ENCODE measurements at regions not wholly inside any gene's neighbourhood (a gene's known extent, or its start where the extent isn't known, plus 50 kb on each side); places are given as distances from the start of the nearest gene placed in this dataset.
"Not testable (repeated sequence)": the region's sequence is repeated elsewhere in the genome, so short reads cannot be mapped to it uniquely, and the experiment has no call there.

DNA sequence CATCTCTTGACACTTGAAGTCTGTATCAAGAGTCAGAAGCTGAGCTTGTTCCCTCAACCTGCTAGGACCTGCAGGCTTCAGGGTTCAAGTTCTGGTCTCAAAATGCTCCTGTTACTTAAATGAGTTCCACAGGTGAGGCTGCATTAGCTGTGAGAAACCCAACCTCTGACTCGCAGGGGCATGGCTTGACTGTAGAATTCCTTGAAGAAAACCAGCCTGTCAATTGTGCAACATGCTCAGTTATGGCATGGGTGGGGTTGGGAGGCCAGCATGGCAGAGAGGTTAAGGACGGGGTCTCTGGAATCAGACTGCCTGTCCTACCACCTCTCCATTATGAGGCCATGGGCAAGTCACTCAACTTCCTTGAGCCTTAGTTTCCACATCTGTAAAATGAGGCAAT is 235.8 kb downstream of the EN1 start:
- DNase-seq (ENCODE audit: low read depth) = no peak

DNA sequence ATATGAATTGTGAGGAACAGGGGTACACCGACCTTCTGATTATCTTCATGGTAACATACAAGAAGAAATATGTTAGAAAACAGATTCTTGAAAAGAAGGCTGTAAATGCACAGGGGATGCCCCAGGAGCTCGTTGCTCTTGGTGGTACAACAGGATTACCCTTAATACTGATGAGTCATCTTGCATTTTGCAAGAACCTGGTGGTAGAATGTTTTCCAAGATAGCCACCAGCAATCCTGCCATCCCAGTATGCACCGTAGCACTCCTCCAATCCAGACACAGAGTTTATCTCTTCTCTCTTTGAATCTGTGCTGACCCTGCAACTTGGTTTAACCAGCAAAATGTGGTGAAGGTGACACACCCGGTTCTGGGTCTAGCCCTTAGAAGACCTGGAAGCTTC is 238.3 kb downstream of the EN1 start:
- DNase-seq (ENCODE audit: low read depth) = no peak

DNA sequence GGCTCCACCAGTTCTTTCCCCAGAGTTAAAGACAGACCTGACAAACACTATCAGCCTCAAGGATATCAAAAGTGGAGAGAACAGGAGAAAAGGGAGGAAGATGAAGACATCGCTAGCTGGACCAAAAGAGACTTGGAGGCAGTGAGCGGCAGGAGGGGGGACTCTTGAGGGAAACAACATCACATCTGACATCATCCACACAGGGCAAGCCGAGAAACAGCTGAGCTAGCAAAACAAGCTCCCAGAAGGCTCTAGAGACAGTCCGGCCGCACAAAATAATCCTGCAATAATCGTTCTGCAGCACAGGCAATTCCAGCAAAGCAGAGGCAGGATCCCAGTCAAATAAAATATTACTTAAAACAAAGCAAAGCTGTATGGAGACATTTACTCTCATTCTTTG is 239.8 kb downstream of the EN1 start:
- DNase-seq (ENCODE audit: low read depth) = no peak

DNA sequence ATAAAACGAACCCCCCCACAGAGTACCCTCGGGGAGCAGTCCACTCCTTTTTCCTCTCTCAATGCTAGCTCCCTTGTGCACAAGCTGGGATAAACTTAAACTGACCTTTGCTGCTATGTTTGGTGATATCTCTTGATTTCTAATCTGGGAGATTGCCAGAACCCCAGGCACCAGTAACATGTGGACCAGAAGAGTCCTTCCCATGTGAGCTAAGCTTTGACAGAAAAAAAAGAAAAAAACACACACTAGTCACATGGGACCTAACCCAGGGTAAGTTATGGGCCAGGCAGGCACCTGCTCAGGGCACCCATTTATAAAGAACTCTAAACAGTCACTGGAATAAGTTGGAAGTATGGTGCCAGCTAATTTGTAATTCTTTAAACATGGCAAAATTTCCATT is 242.6 kb downstream of the EN1 start:
- DNase-seq (ENCODE audit: low read depth) = no peak

DNA sequence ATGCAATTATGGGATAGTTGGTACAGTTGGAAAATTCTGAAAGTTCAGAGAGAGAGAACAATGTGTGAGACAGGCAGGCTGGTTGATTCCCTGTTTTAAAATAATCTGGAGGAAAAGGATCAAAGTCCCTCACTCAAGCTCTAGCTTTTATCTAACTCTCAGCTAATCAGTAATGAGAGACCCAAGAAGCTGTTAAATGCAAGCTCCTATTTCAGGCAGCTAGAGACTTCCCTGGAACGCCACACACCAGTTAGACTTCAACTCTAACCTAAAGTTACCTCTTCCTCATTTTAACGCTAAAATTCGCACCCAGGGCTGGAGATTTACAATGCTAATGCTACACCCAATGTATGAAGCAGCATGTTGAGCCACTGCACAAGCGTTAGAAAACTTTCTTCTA is 243.1 kb downstream of the EN1 start:
- DNase-seq (ENCODE audit: low read depth) = no peak

DNA sequence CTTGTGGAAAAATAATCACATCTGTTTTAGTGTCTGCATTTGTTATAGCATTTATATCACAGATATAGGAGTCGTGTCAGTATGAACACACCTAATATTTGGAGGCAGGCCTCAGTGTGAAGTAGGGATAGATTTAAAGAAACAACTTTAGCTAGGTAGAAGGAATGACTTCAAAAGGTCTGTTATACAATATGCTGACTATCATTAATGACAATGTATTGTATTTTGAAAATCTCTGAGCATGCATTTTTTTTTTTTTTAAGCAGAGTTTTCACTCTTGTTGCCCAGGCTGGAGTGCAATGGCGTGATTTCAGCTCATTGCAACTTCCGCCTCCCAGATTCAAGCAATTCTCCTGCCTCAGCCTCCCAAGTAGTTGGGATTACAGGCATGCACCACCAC is 248.3 kb downstream of the EN1 start:
- DNase-seq (ENCODE audit: low read depth) = no peak

DNA sequence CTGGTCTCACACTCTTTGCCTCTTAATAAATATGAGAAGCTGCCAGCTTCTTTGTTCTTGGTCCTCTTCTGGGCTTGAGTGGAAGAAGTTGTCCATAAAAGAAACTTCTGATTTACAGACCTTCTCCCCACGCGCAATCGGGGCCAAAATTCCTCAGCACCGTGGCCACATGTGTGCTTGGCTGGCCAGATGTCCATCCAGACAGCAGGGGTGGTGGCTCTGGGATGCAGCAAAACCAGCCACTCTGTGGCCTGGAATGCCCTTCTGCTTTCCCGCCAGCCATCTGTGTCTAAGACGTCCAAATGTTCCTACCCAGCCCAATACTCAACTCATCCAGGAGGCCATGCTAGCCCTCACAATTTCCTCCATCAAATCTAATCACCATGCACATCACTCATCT is 250.8 kb downstream of the EN1 start:
- no peak for DNase-seq (ENCODE audit: low read depth)

DNA sequence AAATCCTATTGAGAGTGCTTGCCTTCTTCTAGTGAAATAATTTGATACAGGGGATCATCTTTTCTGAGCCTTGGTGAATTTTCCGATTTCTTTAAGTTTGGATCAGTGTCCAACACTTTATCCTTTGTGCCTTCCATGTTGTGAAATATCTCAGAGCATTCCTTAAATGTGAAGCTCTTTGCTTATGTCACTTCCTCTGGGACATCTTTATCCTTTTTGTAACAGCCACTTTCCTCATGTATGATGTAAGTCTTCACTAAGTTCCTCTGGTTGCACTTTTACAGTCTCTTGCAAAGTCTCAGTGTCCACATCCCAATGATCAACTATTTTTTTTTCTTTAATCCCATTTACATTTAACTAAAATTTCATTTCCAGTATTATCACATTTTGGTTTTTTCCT is 254.2 kb downstream of the EN1 start:
- DNase-seq (ENCODE audit: low read depth) = no peak

DNA sequence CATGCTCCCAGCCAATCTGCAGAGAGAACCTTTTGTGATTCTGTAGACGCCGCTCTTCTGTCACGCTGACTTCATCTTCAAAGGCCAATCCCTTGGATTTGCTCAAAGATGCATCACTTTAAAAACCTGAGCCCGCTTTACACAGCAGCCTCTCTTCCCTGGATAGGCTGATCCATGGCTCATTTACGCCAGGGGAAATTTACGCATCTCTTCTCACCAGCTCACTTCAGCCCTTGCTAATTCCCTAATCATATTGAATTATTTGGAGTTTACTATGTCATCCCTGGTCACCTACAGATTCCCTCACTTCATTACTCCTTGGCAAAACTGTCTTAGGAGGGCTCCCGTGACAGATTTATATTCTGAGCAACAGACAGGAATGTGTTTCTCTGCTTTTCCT is 256.2 kb downstream of the EN1 start:
- no peak for DNase-seq (ENCODE audit: low read depth)

DNA sequence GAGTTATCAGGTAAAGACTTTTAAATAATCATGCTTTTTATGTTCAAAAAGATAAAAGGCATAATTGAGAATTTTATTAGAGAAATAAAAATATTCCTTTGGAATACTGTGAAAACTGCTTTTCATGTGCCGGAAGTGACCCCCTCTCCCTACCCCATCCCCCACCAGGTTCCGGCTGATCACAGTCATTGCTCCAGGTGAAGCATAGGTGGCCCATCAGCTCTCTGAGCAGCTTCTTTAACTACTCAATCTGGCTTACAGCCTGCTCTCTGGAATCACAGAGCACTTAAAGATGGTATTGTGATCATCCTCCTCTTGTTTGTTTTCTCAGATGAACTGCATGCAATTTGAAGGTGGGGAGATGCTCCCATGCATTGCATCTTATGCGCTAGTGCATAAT is 257.7 kb downstream of the EN1 start:
- no peak for DNase-seq (ENCODE audit: low read depth)

DNA sequence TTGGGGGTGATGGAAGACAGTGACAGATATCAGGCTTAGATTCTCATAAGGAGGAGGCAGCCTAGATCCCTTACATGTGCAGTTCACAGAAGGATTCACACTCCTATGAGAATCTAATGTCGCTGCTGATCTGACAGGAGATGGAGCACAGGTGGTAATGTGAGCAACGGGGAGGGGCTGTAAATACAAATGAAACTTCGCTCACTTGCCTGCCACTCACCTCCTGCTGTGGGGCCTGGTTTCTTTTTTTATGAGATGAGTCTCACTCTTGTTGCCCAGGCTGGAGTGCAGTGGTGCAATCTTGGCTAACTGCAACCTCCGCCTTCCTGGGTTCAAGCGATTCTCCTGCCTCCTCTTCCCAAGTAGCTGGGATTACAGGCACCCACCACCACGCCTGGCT is 258.6 kb downstream of the EN1 start:
- DNase-seq (ENCODE audit: low read depth) = no peak

DNA sequence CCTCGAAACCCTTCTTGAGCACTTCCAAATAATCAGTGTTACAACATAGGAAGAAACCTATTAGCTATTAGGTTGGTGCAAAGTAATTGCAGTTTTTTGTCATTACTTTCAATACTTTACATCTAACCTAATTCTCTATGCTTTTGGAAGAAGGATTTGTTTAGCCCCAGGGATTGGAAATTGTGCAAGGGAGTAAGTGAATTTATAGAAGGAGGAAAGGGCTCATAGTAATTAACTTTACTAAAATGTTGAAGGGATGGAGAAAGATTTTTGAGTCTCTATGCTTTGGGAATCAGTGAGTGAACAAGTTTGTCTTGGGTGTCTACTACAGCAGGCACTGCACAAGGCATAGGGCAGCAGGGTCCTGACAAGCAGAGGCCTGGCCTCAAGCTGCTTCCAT is 261.1 kb downstream of the EN1 start:
- DNase-seq (ENCODE audit: low read depth) = no peak

DNA sequence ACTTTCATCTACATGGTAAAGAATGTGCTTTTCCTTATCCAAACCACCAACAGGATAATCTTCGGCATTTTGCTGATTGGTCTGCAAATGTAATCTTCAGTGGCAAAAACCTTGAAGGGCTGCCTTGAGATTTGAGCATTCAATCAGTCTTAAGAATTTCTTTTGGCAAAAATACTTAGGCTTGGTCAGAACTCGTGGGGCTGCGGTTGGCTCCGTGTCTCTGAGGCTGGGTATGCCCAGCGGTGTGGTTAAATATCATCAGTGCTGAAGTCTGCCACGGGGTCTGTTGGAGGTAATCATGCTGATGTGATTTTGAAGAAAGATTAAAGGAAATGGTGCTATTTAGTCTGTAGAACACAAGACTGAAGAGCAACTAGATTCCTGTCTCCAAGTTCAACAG is 262.6 kb downstream of the EN1 start:
- no peak for DNase-seq (ENCODE audit: low read depth)

DNA sequence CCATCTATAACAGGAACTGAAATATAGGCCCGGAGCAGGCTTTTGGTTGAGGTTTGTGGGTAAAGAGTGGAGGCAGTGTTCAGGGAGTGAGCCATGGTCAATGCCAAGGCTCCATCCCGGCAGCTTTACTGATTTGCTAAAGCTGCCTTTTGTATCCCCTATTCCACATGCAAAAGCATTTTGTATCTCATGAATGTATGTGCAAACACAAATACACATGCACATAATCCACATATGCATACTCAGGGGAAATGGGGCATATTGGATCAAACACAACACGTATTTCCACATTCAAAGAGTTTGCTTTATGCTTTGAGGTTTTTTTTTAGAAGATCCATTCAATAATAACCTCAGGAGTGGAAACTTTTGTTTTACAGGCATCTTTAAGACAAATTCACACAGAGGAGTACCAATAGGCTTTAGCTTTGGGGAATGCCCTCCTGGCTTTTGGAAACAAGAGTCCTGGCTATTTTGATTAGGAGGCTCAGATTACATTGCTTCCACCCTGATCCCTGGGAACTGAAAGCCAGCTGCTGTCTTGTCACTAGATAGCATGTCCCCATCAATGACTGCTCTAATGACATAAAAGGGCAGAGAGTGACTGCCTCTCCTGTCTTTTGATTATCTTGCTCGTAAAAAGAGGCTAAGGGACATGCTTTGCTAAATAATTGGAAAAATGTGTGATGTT is 263.2 kb downstream of the EN1 start:
- DNase-seq (ENCODE audit: low read depth) = no peak

DNA sequence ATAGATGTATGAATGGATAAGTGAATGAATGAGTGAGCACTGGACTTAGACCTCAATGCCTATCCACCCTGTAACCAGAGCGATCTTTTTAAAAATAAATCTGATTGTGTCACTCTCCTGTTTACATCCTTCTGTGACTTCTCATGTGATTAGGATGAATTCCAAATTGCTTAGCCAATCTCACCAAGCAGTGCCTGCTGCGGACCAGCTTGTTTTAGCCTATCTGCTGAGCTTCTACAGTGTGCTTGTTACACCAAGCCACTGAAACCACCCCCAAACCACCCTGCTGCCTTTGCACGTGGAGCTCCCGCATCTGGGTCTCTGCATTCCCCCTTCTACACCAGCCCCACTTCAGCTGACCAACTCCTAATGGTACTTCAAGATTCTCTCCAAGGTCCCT is 265.4 kb downstream of the EN1 start:
- no peak for DNase-seq (ENCODE audit: low read depth)

DNA sequence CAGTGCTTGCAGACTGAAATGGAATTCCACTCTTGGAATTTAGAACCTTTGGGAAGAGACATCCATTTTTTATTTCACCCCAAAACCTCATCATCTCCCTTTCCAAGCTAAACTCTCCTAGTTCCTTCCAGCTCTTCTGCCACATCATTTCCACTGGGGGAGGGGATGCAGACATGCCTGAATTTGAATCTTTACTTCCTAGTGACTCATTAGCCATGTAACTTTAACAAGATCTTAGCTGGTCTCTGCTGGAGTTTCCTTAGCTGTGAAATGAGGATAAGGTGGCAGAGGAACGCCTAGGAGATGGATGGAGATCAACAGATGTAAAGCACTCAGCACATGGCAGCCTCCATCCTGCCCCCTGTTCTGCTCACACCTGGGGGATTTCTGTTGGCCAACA is 266.8 kb downstream of the EN1 start:
- DNase-seq (ENCODE audit: low read depth) = no peak

DNA sequence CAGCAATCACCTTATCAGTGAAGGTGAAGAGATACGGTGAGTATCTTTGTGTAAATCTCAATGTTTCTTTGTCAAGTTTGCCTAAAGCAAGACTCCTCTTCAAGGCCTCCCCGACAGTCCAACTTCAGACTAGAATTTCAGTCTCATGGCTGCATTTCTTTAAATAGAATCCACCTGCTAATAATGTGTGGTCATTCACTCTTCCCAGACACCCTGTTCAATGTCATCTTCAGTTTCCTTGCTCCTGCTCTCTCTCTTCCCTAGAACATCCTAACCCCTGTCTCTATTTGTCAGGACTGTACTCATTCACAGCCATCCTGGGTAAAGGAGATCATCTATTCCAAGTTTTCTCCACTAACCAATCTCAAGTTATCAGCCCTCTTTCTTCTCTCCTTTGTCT is 267.3 kb downstream of the EN1 start:
- DNase-seq (ENCODE audit: low read depth) = no peak

DNA sequence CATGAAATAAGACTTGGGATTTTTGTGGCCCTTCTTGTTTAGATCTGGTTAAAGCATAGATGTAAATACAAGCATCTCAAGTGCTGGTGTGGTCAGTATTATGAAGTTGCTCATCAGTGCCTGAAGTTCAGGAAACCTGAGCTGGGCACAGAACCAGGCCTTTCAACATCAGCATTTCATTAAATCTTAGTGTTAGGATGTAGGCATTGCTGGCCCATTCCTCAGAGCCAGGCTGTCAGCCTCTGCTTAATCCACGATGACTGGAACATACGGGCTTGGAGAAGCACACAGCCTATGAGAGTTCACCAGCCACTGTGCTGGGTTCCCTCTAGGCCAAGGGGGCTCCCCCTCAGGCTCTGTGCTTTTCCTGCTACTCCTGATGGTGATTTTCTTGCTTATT is 270.2 kb downstream of the EN1 start:
- DNase-seq (ENCODE audit: low read depth) = no peak

DNA sequence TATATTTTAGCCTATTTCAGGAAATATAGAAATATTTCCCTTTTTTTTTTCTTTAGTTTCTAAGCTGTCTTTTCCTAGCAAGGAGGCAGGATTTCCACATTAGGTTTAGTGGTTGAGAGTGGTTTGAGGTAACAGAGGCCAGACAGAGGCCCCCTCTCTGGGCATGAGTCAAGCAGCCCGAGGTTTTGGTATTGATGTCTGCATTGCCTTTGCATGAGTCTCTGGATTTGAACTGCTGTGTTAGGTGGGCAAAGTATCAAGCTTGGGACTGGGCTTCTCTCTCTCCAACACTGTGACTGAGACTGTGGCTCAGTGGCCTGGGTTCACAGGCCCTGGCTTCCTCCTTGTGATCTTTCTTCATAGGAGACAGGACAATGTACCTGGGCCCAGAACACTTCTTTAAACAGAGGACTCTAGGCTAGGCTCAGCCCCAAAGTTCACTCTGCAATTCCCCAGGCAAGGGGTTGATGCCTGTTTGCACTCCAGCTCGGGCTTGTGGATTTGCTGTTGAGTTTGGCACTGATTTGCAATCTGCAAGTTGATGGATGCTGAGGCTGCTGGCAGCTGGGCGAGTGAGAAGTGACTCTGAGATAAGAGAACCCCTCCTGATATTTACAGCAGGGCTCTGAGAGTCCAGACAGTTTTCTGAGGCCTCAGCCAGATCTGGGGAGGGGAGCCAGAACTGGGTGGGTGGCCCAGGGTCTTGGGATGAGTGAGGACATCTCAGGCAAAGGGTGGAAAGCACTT is 271.2 kb downstream of the EN1 start:
- DNase-seq (ENCODE audit: low read depth) = no peak

DNA sequence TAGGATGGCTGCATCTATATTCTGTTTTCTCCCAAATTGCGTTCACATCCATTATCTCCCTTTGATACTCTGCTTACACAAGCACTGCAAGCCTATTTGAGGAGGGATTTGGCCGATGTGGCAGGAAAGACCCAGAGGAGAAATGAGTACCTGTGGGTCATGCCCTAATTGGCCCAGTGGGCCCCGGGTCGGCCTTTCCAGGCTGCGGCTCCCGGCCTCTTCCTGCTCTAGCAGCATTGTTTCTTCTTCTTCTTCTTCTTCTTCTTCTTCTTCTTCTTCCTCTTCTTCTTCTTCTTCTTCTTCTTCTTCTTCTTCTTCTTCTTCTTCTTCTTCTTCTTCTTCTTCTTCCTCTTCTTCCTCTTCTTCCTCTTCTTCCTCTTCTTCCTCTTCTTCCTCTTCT is 275.1 kb downstream of the EN1 start:
- DNase-seq (ENCODE audit: low read depth) = not testable (repeated sequence)

DNA sequence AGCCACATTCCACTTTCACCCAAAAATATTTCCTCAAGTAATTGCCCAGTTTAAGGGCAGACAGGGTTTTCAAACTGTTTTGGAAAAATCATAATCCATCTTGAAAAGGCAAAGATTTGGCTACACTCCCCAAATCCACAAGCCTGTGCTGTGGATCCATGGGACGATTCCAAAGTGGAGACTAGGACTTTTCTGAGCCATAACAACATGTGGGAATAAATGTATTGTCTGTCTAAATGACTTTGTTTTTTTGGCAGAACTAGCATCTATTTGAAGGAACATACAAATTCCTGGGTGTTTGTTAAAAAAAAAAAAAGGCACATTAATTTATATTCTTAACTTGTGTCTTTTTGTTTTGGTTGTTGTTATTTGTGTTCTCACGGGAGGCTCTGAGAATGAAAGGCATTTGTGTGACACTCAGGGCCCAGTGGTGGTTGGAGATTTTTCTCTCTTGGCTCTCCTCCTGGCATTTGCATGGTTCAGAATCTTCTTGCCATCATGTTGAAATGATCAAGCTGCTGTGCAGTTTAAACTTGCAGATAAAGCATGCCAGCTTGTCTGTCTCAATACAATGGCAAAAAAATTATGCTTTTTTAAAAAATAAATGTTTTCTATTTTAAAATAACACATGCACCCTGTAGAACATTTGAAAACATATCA is 277.4 kb downstream of the EN1 start:
- DNase-seq (ENCODE audit: low read depth) = no peak

DNA sequence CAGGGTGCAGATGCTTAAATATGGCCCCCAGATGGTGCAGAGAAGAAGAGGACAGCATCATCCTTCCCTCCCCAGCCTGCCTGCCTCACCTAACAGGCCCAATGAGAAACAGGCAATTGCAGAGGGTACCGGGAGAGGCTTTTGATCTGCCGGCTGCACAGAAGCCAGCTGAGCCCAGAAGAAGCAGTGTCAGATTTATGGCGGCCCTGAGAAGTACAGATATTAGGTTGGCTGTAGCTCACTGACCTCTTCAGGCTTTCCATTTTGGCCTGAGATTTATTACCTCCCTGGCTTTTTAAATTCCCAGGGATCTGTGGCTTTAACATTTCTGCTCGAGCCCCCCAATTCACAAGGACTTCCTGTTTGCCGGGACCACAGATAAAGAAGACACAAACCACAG is 278.7 kb downstream of the EN1 start:
- no peak for DNase-seq (ENCODE audit: low read depth)

DNA sequence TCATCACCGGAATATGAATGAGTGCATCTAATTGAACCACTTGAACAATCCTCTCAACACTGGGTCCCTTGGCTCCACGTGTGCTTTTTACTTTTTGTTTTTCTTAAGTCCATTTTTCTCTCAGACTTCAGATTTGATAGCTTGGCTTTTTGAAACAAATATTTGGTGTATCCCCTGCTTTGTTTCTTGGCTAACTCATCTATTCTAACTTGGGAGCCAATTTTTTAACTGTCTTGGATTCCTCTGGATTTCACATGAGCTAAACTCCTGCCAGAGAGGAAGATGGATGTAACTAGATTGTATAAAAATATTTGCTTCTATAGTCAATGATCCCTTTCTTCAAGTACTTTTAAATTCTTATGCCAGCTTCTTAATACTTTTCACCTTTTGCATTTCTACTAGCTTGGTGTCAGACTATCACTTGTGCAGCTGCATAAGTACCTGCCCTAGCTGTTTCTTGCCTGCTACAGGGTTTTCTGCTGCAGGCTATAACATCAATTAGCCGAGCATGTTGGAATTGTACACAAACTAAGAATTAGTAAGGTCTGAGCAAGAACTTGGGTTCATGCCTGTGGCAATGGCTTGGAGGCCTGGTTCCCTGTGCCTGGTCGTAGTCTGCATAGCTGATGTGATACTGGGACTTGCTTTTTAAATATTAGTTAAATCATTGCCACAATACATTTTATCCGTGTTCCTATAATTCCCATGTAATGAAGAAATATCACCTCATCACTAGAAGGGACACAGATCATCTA is 281.5 kb downstream of the EN1 start:
- no peak for DNase-seq (ENCODE audit: low read depth)
